GM18499 (cell line): ENCODE measurements at regions not wholly inside any gene's neighbourhood (a gene's known extent, or its start where the extent isn't known, plus 50 kb on each side); places are given as distances from the start of the nearest gene placed in this dataset.
A peak's percentile ranks its signal among the peaks of the same experiment; 100 is the strongest.
"Not testable (repeated sequence)": the region's sequence is repeated elsewhere in the genome, so short reads cannot be mapped to it uniquely, and the experiment has no call there.

ENCODE experiments used
- ATAC-seq: cut with Tn5 transposase; IDR thresholded peaks from one replicate; pipeline ENCODE4 v1.9.1; 2021; ENCODE audit warnings: moderate number of reproducible peaks; ENCODE audit not compliant: insufficient read depth, unreplicated experiment

DNA sequence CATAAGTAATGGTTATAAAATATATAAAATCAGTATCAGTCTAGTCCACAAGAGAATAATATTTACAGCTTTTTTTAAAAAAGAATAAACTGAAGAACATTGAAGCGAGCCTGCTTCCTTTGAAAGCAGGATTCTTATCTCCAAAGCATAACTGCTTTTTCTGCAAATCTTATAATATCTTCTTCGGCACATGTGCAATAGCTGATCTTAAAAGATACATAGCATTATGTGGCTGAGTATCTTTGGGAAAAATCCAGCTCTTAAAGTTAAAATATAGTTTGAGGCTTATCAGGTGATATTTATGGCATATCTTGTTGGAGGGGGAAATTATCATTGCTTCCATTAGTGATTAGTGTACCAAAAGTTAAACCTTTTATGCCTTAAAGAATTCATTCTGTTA lies 523.9 kb upstream of the ADGRL4 start:
- ATAC-seq = no peak

DNA sequence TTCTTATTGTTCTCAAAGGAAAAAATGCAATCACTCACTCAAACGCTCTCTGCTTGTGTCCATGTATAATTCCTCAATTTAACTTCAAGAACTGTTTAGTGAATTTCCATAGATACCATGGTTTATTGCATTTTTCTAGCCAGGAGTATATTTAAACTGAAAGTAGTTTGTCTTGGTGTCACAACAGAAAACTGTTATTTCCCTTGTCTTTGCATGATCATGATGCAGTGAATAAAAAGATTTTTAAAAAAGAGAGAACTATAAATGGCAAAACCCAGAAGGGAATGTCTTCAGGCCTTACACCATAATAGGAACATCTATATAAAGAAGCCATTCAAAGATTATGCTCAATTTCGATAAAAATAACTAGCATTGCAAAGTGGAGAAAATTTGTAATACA lies 523.5 kb upstream of the ADGRL4 start:
- no peak for ATAC-seq

DNA sequence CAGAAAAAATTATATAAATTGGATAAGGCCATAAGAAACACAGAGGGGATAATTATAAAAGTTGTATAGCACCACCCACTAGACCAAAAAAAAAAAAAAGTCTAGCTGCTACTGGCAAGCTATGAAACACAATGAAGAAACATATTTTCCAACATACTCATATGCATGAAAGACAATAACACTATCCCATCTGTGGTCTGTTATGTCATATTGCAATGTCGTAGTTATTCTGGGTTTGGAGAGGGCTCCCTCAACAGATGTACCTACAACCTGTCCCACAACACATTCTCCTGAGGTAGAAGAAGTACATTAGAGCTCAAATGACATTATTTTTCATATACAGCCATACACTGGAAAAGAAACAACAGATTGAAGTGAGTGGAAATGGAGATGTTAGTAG lies 517.6 kb upstream of the ADGRL4 start:
- no peak for ATAC-seq

DNA sequence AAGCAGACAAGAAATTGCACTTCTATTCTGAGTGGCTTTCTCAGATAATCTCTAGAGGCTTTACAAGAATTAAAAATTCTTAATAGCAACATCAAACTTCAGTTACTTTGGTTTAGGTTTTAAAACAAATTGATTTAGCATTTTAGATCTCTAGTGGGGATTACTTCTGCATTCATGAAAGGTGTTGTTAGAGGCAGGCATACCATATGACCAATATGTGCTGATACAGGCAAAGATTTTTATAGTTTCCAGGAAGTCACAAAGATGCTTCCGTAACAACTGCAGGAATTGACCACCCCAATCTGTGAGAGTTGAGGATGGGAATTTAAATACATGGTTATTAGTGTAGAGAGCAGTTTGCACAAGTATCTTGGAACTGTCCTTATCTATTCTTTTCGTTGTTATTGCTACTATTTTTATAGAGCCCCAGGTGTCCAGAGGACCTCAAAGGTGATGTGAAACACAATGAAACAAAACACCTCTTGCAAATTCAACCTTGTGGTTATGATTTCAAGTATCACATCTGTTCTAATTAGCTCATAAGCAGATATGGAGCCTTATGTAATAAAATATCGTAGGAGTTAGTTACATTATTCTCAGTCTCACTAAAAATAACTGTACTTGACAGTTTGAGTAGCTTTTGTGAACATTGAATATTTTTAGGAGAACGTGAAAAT lies 512.7 kb upstream of the ADGRL4 start:
- ATAC-seq = no peak

DNA sequence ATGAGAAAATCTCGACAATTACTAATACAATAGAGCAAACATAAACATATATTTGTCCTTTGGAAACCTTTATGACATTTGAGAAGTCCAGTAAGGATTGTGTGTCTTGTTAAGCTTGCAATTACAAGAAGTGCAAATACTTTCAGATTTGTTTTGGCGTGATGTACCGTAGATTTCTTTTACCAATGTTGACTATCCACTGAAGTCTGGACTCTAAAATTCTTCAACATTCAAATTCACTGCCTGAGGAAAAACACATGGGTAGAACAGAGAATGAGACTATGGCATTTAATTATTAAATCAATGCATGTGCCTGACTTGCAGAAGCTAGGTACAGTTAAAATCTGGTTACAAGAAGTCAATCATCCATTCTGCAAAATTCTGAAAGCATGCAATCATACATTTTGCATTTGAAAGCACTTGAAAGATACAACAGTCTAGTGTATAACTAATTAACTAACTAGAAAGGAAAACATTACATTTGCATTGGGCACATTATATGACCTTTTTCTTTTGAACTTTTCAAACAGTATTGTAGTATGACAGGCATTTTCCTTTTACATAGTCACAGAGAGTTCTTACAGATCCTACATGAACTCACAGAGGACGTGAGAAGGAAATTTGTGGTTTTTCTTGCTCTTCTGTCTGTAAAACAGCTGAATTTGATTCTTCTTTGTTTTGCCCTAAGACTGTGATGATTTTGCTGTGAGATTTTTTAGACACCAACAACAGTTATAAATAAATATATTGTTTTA lies 511.1 kb upstream of the ADGRL4 start:
- ATAC-seq = no peak

DNA sequence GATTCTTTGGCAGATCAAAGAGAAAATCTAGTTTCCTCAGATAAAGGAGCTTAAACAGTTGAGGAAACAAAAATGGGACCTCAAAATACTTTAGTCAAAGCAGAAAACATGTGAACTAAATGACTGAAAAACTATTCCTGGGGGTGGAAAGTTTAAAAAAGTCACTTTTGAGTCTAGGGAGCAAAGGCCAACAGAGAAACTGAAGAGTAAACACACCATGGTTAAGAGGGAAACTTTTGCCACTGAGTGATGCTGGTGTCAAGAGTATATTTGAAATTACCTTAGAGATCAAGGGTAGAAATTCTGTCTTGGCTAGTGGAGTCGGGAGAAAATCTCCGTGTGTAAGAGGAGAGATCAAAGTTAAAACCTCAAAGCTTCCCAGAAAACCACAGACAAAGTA lies 501.2 kb upstream of the ADGRL4 start:
- no peak for ATAC-seq

DNA sequence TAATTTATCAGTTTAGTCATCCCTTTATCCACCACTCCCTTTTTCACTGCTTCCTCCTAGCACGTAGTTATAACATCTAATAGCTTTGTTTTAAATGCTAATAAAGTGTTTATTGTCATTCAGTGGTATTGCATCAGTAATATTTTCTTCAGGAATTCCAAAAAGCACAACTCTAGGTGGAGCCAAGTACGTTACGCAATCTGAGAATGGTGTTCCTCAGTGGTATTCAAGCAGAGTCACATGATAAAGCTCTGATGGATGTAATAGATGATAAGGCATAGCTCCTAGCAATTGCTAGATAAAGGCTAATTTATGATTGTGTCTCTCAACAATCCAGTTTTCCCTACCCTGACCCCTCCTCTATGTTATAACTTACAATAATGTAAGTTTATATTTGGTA lies 494.6 kb upstream of the ADGRL4 start:
- ATAC-seq = no peak

DNA sequence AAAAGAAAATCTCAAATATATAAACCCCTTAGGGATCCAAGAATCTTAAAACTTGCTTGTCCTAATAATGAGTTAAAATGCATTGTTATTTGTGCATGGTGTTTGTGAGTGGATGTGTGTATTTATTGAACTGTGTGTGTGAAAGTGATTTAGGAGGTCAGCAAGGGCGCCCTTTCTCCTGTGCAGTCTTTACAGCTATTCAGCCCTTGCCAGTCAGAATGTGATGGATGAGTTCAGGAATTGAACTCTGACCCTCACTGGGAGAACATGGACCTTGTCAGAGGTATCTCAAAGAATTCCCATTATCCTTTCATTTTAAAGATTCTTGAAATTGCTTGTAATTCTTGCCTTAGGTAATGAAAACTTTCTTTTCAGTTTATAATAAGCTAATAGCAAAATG lies 493.0 kb upstream of the ADGRL4 start:
- ATAC-seq = no peak

DNA sequence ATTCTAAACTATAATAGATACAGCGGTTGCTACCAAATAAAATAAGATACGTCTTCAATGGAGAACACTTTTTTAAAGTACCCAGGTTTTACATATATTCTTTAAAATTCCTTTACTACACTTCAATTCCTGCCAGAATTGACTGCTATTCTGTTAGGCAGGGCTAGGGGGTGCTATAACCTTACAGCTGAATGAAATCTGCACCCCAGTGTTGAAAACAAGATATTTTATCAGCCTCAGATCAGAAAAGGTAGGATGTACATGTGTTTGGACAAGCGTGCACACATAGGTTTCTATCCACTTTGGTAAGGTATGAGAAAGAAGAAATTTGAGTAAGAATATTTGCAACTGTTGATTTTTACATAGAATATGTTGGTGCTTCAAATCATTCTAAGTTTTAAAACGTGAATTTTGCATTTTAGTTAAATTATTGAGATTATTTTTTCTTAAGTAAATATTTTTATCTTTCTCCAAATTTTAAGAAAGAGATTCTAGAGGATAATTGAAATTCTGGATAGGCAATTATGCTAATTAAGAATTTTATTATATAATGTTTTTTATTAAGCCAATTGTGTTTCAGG lies 490.8 kb upstream of the ADGRL4 start:
- ATAC-seq = peak; percentile 65

DNA sequence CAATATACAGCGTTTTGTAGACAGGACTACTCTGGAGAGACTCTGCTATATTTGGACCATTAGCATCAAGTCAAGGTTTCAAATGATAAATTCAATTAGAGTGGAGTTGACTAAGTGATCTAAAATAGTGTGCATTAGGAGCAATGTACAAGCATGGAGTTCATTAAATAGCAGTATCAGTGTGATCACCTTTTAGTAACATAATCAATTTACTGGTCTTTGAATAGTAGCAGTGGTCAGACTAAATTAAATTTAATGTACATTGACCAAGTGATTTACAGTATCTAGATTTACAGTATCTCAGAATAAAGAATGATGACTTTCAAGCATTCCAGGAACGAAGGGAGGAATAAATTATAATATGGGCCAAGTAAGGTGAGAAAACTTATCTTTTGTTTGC lies 489.6 kb upstream of the ADGRL4 start:
- ATAC-seq = no peak

DNA sequence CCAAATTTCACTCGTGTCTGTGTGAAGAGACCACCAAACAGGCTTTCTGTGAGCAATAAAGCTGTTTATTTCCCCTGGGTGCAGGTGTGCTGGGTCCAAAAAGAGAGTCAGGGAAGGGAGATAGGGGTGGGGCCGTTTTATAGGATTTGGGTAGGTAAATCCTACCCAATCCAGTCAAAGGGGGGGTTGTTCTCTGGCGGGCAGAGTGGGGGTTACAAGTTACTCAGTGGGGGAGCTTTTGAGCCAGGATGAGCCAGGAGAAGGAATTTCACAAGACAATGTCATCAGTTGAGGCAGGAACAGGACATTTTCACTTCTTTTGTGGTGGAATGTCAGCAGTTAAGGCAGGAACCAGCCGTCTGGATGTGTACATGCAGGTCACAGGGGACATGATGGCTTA lies 487.2 kb upstream of the ADGRL4 start:
- ATAC-seq = not testable (repeated sequence)

DNA sequence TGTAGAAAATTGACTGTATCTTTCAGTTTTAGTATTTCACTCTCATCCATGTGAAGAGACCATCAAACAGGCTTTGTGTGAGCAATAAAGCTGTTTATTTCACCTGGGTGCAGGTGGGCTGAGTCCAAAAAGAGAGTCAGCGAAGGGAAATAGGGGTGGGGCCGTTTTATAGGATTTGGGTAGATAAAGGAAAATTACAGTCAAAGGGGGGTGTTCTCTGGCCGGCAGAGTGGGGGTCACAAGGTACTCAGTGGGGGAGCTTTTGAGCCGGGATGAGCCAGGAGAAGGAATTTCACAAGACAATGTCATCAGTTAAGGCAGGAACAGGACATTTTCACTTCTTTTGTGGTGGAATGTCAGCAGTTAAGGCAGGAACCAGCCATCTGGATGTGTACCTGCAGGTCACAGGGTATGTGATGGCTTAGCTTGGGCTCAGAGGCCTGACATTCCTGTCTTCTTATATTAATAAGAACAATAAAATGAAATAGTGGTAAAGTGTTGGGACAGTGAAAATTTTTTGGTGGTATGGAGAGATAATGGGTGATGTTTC lies 482.1 kb upstream of the ADGRL4 start:
- ATAC-seq = not testable (repeated sequence)

DNA sequence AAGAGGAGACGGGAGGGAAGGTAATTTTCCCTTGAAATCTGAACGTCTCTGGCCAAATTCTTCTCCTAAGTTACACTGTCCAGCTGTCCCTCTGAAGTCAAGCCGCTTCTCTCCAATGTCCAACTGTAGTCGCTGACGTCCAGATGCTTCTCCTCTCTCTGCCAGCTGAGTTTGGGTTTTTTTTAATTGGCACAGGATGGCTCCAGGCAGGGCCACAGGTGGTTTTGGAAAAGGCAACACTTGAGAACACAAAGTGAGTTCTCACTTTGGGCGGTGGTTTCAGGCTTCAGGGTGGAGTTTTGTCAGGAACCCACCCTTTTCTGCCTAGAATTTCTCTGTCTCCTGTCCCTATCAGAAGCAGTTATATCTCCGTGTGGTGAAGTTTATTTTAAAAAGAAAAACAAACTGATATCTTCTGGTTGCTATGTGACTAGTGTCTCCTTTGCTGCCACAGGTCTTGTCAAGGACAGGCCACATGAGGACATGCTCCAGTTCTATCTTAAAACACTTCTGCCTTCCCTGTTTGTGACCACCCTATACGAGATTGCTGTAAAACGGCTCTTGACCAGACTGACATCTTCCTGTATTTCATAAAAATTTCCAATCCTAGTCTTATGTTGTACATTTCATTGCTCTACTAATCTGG lies 472.3 kb upstream of the ADGRL4 start:
- ATAC-seq = no peak

DNA sequence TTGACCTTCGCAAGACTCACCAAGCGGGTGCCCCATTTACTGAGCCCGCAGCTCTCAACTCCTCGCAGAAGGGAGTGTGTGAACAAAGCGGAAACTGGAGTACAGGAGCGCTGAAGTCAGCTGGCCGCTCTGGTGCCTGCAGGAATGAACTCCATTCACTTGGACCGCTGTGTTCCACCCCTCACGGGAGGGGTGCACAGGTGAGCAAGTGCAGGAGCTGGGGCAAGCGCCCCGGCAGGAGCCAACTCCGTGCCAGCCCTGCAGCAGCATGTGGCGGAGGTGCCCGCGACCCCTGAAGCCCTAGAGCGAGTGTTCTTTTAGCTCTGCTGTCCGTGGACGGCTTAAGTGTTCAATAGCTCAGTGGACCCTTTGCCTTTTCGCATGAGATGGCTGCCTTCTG lies 471.6 kb upstream of the ADGRL4 start:
- ATAC-seq = no peak

DNA sequence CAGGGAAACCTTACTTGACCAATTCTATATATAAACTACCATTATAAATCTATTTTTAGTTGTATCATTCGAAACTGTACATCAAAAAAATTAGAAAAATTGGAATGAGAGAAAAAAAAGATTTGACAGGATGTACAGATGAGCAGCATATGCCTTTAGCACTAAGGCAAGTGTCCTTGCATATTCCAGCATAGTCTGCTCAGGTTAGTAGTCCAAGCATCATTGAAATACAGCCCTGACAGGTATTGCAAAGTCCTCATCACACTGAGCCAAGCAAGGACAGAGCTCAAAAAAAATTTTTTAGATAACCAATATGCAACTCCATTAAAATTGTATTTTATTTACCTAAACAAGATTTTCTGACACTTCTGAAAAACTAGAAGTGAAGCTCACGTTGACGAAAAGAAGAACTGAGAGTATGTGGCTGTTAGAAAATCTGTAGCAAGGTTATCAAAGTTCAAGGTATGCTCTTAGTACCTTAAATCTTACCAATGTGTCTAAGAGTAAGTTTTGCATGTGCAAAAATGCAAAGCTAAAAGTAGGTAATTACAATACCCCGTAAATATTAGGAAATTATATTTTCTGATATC lies 465.6 kb upstream of the ADGRL4 start:
- ATAC-seq = peak; percentile 86

DNA sequence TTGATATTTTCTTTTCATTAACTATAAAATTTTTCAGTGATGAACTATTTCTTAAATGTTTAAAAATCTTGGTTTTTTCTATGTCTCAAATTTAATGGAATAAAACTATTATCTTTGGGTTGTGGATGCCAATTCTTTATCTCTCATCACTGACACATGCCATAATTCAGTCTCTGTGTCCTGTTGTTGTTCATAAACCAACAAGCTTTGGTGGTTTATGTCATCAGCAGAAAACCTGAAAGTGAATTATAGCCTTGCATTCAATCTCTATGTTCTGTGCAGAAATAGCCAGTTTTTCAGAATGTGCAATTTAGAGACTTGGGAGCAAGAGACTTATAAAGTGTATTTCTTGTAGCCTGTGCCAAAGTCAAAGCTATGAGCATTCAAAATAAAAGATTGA lies 462.6 kb upstream of the ADGRL4 start:
- no peak for ATAC-seq

DNA sequence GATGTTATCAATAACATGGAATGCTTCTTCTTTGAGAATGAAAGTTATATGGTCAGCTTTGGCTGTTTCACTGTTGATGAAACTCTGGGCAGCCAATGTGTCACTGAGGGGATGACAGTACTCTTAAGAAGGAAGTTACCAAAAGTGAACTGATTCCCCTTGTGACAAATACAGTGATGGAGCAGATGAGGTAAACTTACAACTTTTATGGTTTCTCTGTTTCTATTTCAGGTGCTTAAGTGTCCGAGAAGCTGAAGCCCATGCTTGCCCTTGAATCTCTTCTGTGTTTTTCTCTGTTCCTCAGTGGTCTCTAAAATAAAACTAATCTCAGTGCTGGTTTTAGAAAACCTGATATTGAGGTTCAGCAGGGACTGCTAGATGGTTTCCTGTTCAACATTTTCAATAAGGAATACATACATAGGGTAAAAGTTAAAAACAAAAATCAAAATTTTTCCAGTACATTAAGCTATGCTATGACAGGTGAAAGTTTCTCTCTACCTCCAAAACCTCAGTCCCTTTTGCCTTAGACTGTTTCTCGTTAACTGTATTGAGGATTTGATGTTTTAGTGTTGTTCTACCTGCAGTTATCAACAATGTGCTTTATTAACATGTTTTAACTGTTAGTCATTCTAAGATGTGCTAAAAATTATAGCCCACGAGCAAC lies 454.4 kb upstream of the ADGRL4 start:
- peak; percentile 99 for ATAC-seq

DNA sequence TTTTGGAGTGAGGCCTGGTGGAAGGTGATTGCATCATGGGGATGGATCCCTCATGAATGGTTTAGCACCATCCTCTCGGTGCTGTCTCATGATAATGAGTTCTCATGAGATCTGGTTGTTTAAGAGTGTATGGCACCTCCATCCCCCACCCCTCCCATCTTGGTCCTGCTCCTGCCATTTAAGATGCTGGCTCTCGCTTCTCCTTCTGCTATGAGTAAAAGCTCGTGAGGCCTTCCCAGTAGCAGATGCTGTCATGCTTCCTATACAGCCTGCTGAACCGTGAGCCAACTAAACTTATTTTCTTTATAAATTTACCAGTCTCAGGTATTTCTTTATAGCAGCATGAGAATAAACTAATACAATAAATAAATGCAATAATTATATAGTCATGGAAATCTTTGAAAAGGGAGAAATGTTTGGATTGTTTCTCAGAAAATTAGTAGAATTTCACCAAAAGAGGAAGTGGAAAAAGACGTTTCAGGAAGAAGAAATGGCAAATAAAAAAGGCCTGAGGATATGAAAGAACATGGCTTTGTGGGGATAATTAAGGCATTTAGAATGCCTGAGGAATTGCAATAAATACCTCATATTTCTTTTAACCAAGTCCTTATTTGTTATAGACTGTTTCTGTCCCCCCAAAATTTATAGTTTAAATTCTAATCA lies 451.2 kb upstream of the ADGRL4 start:
- ATAC-seq = no peak

DNA sequence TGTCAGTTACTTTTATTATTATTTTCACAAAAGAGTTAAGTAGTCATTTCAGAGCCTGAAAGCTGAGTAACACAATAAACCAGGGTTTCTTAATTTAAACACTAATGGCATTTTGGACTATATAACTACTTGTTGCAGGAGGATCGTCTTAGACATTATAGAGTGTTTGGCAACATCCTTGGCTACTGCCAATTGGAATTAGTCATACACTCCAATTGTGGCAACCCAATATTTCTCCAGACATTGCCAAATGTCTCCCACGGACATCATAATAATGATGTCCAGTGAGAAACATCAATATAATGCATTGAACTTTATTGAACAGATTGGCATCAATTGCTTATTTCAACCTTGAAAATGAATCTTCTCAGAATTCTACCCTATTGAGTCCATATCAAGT lies 441.9 kb upstream of the ADGRL4 start:
- ATAC-seq = no peak

DNA sequence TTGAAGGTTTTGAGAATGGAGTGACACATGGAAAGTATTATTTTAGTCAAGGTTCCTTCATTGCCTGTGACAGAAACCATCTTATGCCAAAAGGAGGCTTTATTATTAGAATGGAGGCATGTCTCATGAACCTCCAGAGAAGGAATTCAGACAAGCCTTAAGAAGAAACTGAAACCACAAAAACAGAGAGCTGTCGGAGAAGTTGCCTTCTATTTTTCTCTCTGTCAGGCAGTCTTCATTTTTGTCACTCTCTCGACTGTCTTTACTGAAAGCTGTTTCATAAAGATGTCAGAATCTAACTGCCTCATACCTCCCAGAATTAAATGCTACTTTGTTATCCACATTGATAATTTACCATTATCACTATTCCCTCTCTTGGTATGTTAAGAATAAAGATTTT lies 434.7 kb upstream of the ADGRL4 start:
- ATAC-seq = no peak
